HFFc6 (cell line): ENCODE measurements at regions not wholly inside any gene's neighbourhood (a gene's known extent, or its start where the extent isn't known, plus 50 kb on each side); places are given as distances from the start of the nearest gene placed in this dataset.

Experiments used
- DNase-seq: peaks from one replicate; pipeline ENCODE4 v3.0.0-alpha.2; 2018
- H3K27ac Mint-ChIP-seq: 2 replicates; pipeline ENCODE4 v1.8.0; 2020; ENCODE audit warnings: mild to moderate bottlenecking, mixed read lengths
- H3K27me3 Mint-ChIP-seq: 2 replicates; pipeline ENCODE4 v1.8.0; 2021; ENCODE audit warnings: mild to moderate bottlenecking, moderate library complexity, mixed read lengths; ENCODE audit not compliant: insufficient read depth
- H3K36me3 Mint-ChIP-seq: 2 replicates; pipeline ENCODE4 v1.8.0; 2021; ENCODE audit warnings: low read depth, mixed read lengths
- H3K4me1 Mint-ChIP-seq: 2 replicates; pipeline ENCODE4 v1.8.0; 2020; ENCODE audit warnings: low read depth, mixed read lengths
- H3K4me3 Mint-ChIP-seq: 2 replicates; pipeline ENCODE4 v1.8.0; 2020; ENCODE audit warnings: mild to moderate bottlenecking, moderate library complexity, mixed read lengths
- H3K9me3 Mint-ChIP-seq: 2 replicates; pipeline ENCODE4 v1.8.0; 2020; ENCODE audit warnings: mild to moderate bottlenecking, mixed read lengths
- CTCF ChIP-seq: fragments of 200-600 bp; sonication (generic); IDR thresholded peaks from 2 replicates; pipeline ENCODE4 v1.5.0; 2021; ENCODE audit warnings: antibody characterized with exemption, mild to moderate bottlenecking

GRCh38 chr3:17990390-17990789 is 248.0 kb upstream of the TBC1D5 start:
- Mint-ChIP-seq H3K4me3 (no peak overlapping the region), H3K36me3 (no peaks in the 10 kb centered on the region), H3K27ac (no peak overlapping the region), H3K4me1 (no peaks in the 10 kb centered on the region), H3K27me3 (no peaks in the 10 kb centered on the region), H3K9me3 (no peaks in the 10 kb centered on the region)
- TF ChIP-seq CTCF, result no peak
- no peak for DNase-seq

- Mint-ChIP-seq H3K27me3 (no peaks in the 10 kb centered on the region), H3K9me3 (no peaks in the 10 kb centered on the region), H3K27ac (no peak overlapping the region), H3K4me1 (peaks cover under 1% of the 10 kb centered on the region; the same call in 1 of the 2 replicates), H3K36me3 (no peaks in the 10 kb centered on the region), H3K4me3 (no peak overlapping the region)
- TF ChIP-seq CTCF, result no peak
- DNase-seq, result no peak
Measured at GRCh38 chr3:17986348-17986816, 244.0 kb upstream of the TBC1D5 start.

GRCh38 chr3:17985658-17986347 is 243.4 kb upstream of the TBC1D5 start:
- no peaks in the 10 kb centered on the region for H3K9me3 Mint-ChIP-seq
- no peak for TF ChIP-seq CTCF
- no peak overlapping the region for H3K27ac Mint-ChIP-seq
- no peaks in the 10 kb centered on the region for H3K36me3 Mint-ChIP-seq
- DNase-seq, result no peak
- H3K4me1 Mint-ChIP-seq, result peaks cover 6% of the 10 kb centered on the region
- H3K27me3 Mint-ChIP-seq, result no peaks in the 10 kb centered on the region
- no peak overlapping the region for H3K4me3 Mint-ChIP-seq

- Mint-ChIP-seq H3K4me3 (no peak overlapping the region), H3K36me3 (no peaks in the 10 kb centered on the region), H3K9me3 (no peaks in the 10 kb centered on the region), H3K27ac (no peak overlapping the region), H3K27me3 (no peaks in the 10 kb centered on the region), H3K4me1 (peaks cover 19% of the 10 kb centered on the region)
- DNase-seq, result no peak
- TF ChIP-seq CTCF, result no peak
Measured at GRCh38 chr3:17983106-17983505, 240.7 kb upstream of the TBC1D5 start.

GRCh38 chr3:17982211-17982880 is 239.9 kb upstream of the TBC1D5 start:
- Mint-ChIP-seq H3K4me3 (no peak overlapping the region), H3K9me3 (no peaks in the 10 kb centered on the region)

More at GRCh38 chr3:17982211-17982880, 239.9 kb upstream of the TBC1D5 start:
- peaks cover 19% of the 10 kb centered on the region for H3K4me1 Mint-ChIP-seq
- TF ChIP-seq CTCF, result no peak
- H3K36me3 Mint-ChIP-seq, result no peaks in the 10 kb centered on the region
- DNase-seq, result no peak
- H3K27me3 Mint-ChIP-seq, result 0 out of 2 replicates have a peak, but pooled peaks cover 1% of the 10 kb centered on the region
- no peak overlapping the region for H3K27ac Mint-ChIP-seq
